T-cell (primary cell): ENCODE measurements at regions not wholly inside any gene's neighbourhood (a gene's known extent, or its start where the extent isn't known, plus 50 kb on each side); places are given as distances from the start of the nearest gene placed in this dataset.
"Not testable (repeated sequence)": the region's sequence is repeated elsewhere in the genome, so short reads cannot be mapped to it uniquely, and the experiment has no call there.

Source experiments
- ATAC-seq, 4 experiments: fragments of 200-7000 bp in 3 of 4; fragments of 150-1000 bp in 1 of 4; cut with Tn5 transposase; replicated peaks in 1 of 4; 1 replicate in 3 of 4; 2 replicates in 1 of 4; pipeline ENCODE4 v1.10.0; 2021; ENCODE audit warnings: moderate library complexity in 3 of 4, mild to moderate bottlenecking in 2 of 4, moderate number of reproducible peaks in 1 of 4
- CTCF ChIA-PET, 2 donors: fragments of 300-600 bp; sonication (Branson Sonifier 250); formaldehyde crosslinking; loops; one replicate each; lab custom pipeline; 2022; ENCODE audit warnings: antibody characterized with exemption in 2 of 2; lab: Charles Lee
- POLR2A ChIA-PET, 2 donors: fragments of 300-600 bp; sonication (Branson Sonifier 250); formaldehyde crosslinking; loops; one replicate each; lab custom pipeline; 2022; ENCODE audit warnings: antibody characterized with exemption in 2 of 2; lab: Charles Lee
- DNase-seq, 35 experiments: peaks; one replicate each; pipeline versions ENCODE4 v3.0.0 to v3.0.0-alpha.2; 2013 to 2023
- H3K27ac ChIP-seq: one replicate; pipeline ENCODE4 v1.5.1; 2013; ENCODE audit warnings: low read length
- H3K27me3 ChIP-seq, 2 experiments: replicated peaks in 1 of 2; 1 replicate in 1 of 2; 2 replicates in 1 of 2; pipeline versions ENCODE4 v1.6.1 to v1.7.0; 2013; ENCODE audit warnings: low read length in 1 of 2, mixed read lengths in 1 of 2; ENCODE audit not compliant: control insufficient read depth in 2 of 2, insufficient read depth in 2 of 2; ENCODE audit errors: extremely low read depth in 1 of 2
- H3K36me3 ChIP-seq, 2 donors: 1 replicate in 1 of 2; 2 replicates in 1 of 2; pipeline versions ENCODE4 v1.6.1 to v1.7.0; 2013; ENCODE audit warnings: low read length in 1 of 2; ENCODE audit not compliant: control insufficient read depth in 2 of 2, insufficient read depth in 1 of 2; ENCODE audit errors: extremely low read depth in 1 of 2
- H3K4me1 ChIP-seq, 2 experiments: 1 replicate in 1 of 2; 2 replicates in 1 of 2; pipeline versions ENCODE4 v1.6.1 to v1.7.0; 2013; ENCODE audit warnings: low read length in 2 of 2, mixed read lengths in 1 of 2; ENCODE audit not compliant: insufficient read depth in 2 of 2, control insufficient read depth in 1 of 2; ENCODE audit errors: extremely low read depth in 1 of 2
- H3K4me3 ChIP-seq, 2 donors: 1 replicate in 1 of 2; 2 replicates in 1 of 2; pipeline versions ENCODE4 v1.5.1 to v1.7.0; 2013; ENCODE audit warnings: mild to moderate bottlenecking in 2 of 2, low read length in 1 of 2, moderate library complexity in 1 of 2; ENCODE audit not compliant: control insufficient read depth in 1 of 2; ENCODE audit errors: extremely low read depth in 1 of 2
- H3K9me3 ChIP-seq: 2 replicates; pipeline ENCODE4 v1.7.0; 2013
- H3K27ac Mint-ChIP-seq, 2 donors: one replicate each; pipeline ENCODE4 v1.8.0; 2020 to 2021; ENCODE audit warnings: mild to moderate bottlenecking in 2 of 2, mixed read lengths in 2 of 2
- H3K27me3 Mint-ChIP-seq, 2 donors: one replicate each; pipeline ENCODE4 v1.8.0; 2021 to 2022; ENCODE audit warnings: mixed read lengths in 2 of 2
- H3K36me3 Mint-ChIP-seq: one replicate; pipeline ENCODE4 v1.8.0; 2021; ENCODE audit warnings: mixed read lengths
- H3K4me1 Mint-ChIP-seq, 3 donors: one replicate each; pipeline ENCODE4 v1.8.0; 2020 to 2022; ENCODE audit warnings: mixed read lengths in 3 of 3, mild to moderate bottlenecking in 1 of 3
- H3K4me3 Mint-ChIP-seq, 3 donors: one replicate each; pipeline ENCODE4 v1.8.0; 2020 to 2022; ENCODE audit warnings: mild to moderate bottlenecking in 3 of 3, mixed read lengths in 3 of 3, moderate library complexity in 3 of 3
- H3K9me3 Mint-ChIP-seq, 3 donors: one replicate each; pipeline ENCODE4 v1.8.0; 2020 to 2022; ENCODE audit warnings: mixed read lengths in 3 of 3
- WGBS: methylation state at CpG from one replicate; pipeline ENCODE4 v1.1.5; 2013; ENCODE audit warnings: missing lambda C conversion rate; ENCODE audit not compliant: insufficient coverage; 5-methylcytosine and 5-hydroxymethylcytosine counted together

- DNase-seq (no peak), ATAC-seq (no peak)
- WGBS = 77% methylated on average over 6 of the region's 10 CpGs
- peaks cover 0 to 5% of the 10 kb centered on the region in 2 experiments for H3K4me1 ChIP-seq
- H3K27ac Mint-ChIP-seq = no peak overlapping the region
- H3K27me3 Mint-ChIP-seq = no peaks in the 10 kb centered on the region
- no peaks in the 10 kb centered on the region for H3K9me3 ChIP-seq
- H3K27me3 ChIP-seq = peaks cover 0 to 11% of the 10 kb centered on the region in 2 experiments
- H3K4me1 Mint-ChIP-seq = peaks cover 0 to 6% (median 0%) of the 10 kb centered on the region in 3 donors
- ChIA-PET POLR2A (no interaction called here), CTCF (no interaction called here)
- H3K4me3 ChIP-seq = no peak overlapping the region
- H3K4me3 Mint-ChIP-seq = no peak overlapping the region
- H3K27ac ChIP-seq = no peak overlapping the region
- H3K36me3 Mint-ChIP-seq = no peaks in the 10 kb centered on the region
- no peaks in the 10 kb centered on the region for H3K9me3 Mint-ChIP-seq
- H3K36me3 ChIP-seq = no peaks in the 10 kb centered on the region
Measured at GRCh38 chr16:85531516-85531915, 81.6 kb upstream of the GSE1 start.

GRCh38 chr16:85532147-85532546 is 81.0 kb upstream of the GSE1 start:
- ATAC-seq = no peak
- no peaks in the 10 kb centered on the region for H3K36me3 ChIP-seq
- H3K4me3 Mint-ChIP-seq = no peak overlapping the region
- no peaks in the 10 kb centered on the region for H3K36me3 Mint-ChIP-seq
- POLR2A ChIA-PET = no interaction called here
- CTCF ChIA-PET = no interaction called here
- peaks cover 0 to 7% (median 0%) of the 10 kb centered on the region in 3 donors for H3K4me1 Mint-ChIP-seq
- H3K27ac Mint-ChIP-seq = no peak overlapping the region
- DNase-seq = no peak
- WGBS = 85% methylated on average over 4 of the region's 6 CpGs
- peaks cover 0 to 5% of the 10 kb centered on the region in 2 experiments for H3K4me1 ChIP-seq
- H3K9me3 ChIP-seq = no peaks in the 10 kb centered on the region
- H3K27me3 ChIP-seq = peaks cover 0 to 6% of the 10 kb centered on the region in 2 experiments
- H3K9me3 Mint-ChIP-seq = no peaks in the 10 kb centered on the region
- H3K4me3 ChIP-seq = no peak overlapping the region
- no peaks in the 10 kb centered on the region for H3K27me3 Mint-ChIP-seq
- no peak overlapping the region for H3K27ac ChIP-seq

GRCh38 chr16:85533593-85533992 is 79.5 kb upstream of the GSE1 start:
- POLR2A ChIA-PET, H3K9me3 ChIP-seq, H3K27ac ChIP-seq, H3K36me3 Mint-ChIP-seq, H3K9me3 Mint-ChIP-seq, ATAC-seq, H3K4me1 Mint-ChIP-seq, H3K27ac Mint-ChIP-seq, H3K4me1 ChIP-seq, DNase-seq, H3K27me3 Mint-ChIP-seq, H3K4me3 ChIP-seq, H3K27me3 ChIP-seq, H3K4me3 Mint-ChIP-seq, H3K36me3 ChIP-seq: not testable (repeated sequence)
- no CpG with 5 or more reads among the region's 8 CpGs for WGBS
- CTCF ChIA-PET = interaction anchor here in 1 of 2 donors (0.7 kb wide), 1 partner anchor 523 kb away, joined by 4 read pairs; no protein-coding TSS in a partner anchor

GRCh38 chr16:85534536-85535351 is 78.4 kb upstream of the GSE1 start:
- Mint-ChIP-seq H3K27me3 (no peaks in the 10 kb centered on the region), H3K27ac (no peak overlapping the region), H3K9me3 (peaks cover 0 to 5% (median 0%) of the 10 kb centered on the region in 3 donors), H3K4me3 (no peak overlapping the region), H3K4me1 (peaks cover 0 to 7% (median 0%) of the 10 kb centered on the region in 3 donors), H3K36me3 (no peaks in the 10 kb centered on the region)
- no peak overlapping the region for H3K27ac ChIP-seq
- ATAC-seq (no peak), DNase-seq (no peak)
- H3K36me3 ChIP-seq = no peaks in the 10 kb centered on the region
- H3K9me3 ChIP-seq = no peaks in the 10 kb centered on the region
- no peak overlapping the region for H3K4me3 ChIP-seq
- ChIA-PET POLR2A (no interaction called here), CTCF (interaction anchor here in 1 of 2 donors (0.7 kb wide), 1 partner anchor 122 kb away, joined by 5 read pairs; no protein-coding TSS in a partner anchor)
- H3K27me3 ChIP-seq = peaks cover 0 to 8% of the 10 kb centered on the region in 2 experiments
- peaks cover 0 to 5% of the 10 kb centered on the region in 2 experiments for H3K4me1 ChIP-seq
- WGBS = 91% methylated on average over 34 of the region's 34 CpGs

- WGBS = 78% methylated on average over 12 of the region's 14 CpGs
Measured at GRCh38 chr16:85535352-85536072, 77.6 kb upstream of the GSE1 start.

GRCh38 chr16:85536073-85536410 is 77.1 kb upstream of the GSE1 start:
- Histone ChIP-seq H3K9me3 (no peaks in the 10 kb centered on the region), H3K27ac (no peak overlapping the region), H3K4me1 (peaks cover 0 to 5% of the 10 kb centered on the region in 2 experiments), H3K36me3 (no peaks in the 10 kb centered on the region), H3K4me3 (no peak overlapping the region), H3K27me3 (peaks cover 0 to 5% of the 10 kb centered on the region in 2 experiments)
- no peak overlapping the region for H3K27ac Mint-ChIP-seq
- DNase-seq (no peak), ATAC-seq (no peak)
- ChIA-PET POLR2A (no interaction called here), CTCF (no interaction called here)
- no peaks in the 10 kb centered on the region for H3K27me3 Mint-ChIP-seq
- no peak overlapping the region for H3K4me3 Mint-ChIP-seq
- WGBS = 62% methylated on average over 6 of the region's 6 CpGs
- peaks cover 0 to 7% (median 0%) of the 10 kb centered on the region in 3 donors for H3K4me1 Mint-ChIP-seq
- peaks cover 0 to 9% (median 4%) of the 10 kb centered on the region in 3 donors for H3K9me3 Mint-ChIP-seq
- peaks cover 4% of the 10 kb centered on the region for H3K36me3 Mint-ChIP-seq

More at GRCh38 chr16:85535352-85536072, 77.6 kb upstream of the GSE1 start:
- H3K27ac Mint-ChIP-seq = no peak overlapping the region
- H3K4me1 Mint-ChIP-seq = peaks cover 0 to 7% (median 0%) of the 10 kb centered on the region in 3 donors
- ChIA-PET CTCF (no interaction called here), POLR2A (no interaction called here)
- no peak overlapping the region for H3K4me3 Mint-ChIP-seq
- no peaks in the 10 kb centered on the region for H3K27me3 Mint-ChIP-seq
- peaks cover 4% of the 10 kb centered on the region for H3K36me3 Mint-ChIP-seq
- Histone ChIP-seq H3K9me3 (no peaks in the 10 kb centered on the region), H3K27me3 (peaks cover 0 to 8% of the 10 kb centered on the region in 2 experiments), H3K27ac (no peak overlapping the region), H3K4me3 (no peak overlapping the region), H3K36me3 (no peaks in the 10 kb centered on the region), H3K4me1 (peaks cover 0 to 5% of the 10 kb centered on the region in 2 experiments)
- ATAC-seq (no peak), DNase-seq (no peak)
- H3K9me3 Mint-ChIP-seq = peaks cover 0 to 9% (median 4%) of the 10 kb centered on the region in 3 donors
